GM10248 (cell line): ENCODE measurements at regions not wholly inside any gene's neighbourhood (a gene's known extent, or its start where the extent isn't known, plus 50 kb on each side); places are given as distances from the start of the nearest gene placed in this dataset.
"Not testable (repeated sequence)": the region's sequence is repeated elsewhere in the genome, so short reads cannot be mapped to it uniquely, and the experiment has no call there.

Experiments used
- CTCF ChIA-PET: fragments of 300-600 bp; sonication (Branson Sonifier 250); formaldehyde crosslinking; extraction: SDS; loops from one replicate; lab custom pipeline; 2021; ENCODE audit warnings: antibody characterized with exemption; lab: Yijun Ruan, JAX
- POLR2A ChIA-PET: fragments of 350-650 bp; sonication (Branson Sonifier 250); formaldehyde crosslinking; extraction: SDS; loops from one replicate; lab custom pipeline; 2020; ENCODE audit warnings: antibody characterized with exemption; lab: Yijun Ruan, JAX
- DNase-seq: peaks from one replicate; pipeline ENCODE4 v3.0.0; 2012; ENCODE audit errors: extremely low spot score
- CTCF ChIP-seq: IDR thresholded peaks from 2 replicates; pipeline ENCODE4 v1.5.1; 2012; ENCODE audit warnings: mild to moderate bottlenecking, low read depth; ENCODE audit errors: extremely low read depth, missing control alignments, control extremely low read depth

- ChIA-PET POLR2A (no interaction called here), CTCF (interaction anchor here (1.0 kb wide), 1 partner anchor 12 kb away, joined by 3 read pairs; no protein-coding TSS in a partner anchor)
- DNase-seq, result no peak
- no peak for TF ChIP-seq CTCF
These were observed 74.7 kb downstream of the LPAR4 start for GRCh38 chrX:78822157-78822690.

- ChIA-PET CTCF (no interaction called here), POLR2A (no interaction called here)
- peak; percentile 6 for DNase-seq
- TF ChIP-seq CTCF, result no peak
These were observed 84.0 kb downstream of the LPAR4 start for GRCh38 chrX:78831523-78831922.

- DNase-seq, result no peak
- POLR2A ChIA-PET, result no interaction called here
- CTCF ChIA-PET, result no interaction called here
- TF ChIP-seq CTCF, result no peak
These were observed 91.2 kb downstream of the LPAR4 start for GRCh38 chrX:78838709-78839108.

- TF ChIP-seq CTCF, result no peak
- CTCF ChIA-PET, result no interaction called here
These were observed 92.2 kb downstream of the LPAR4 start for GRCh38 chrX:78839711-78840110.

GRCh38 chrX:78844218-78844617 lies 96.7 kb downstream of the LPAR4 start:
- POLR2A ChIA-PET, DNase-seq, CTCF ChIA-PET: not testable (repeated sequence)

More at GRCh38 chrX:78839711-78840110, 92.2 kb downstream of the LPAR4 start:
- POLR2A ChIA-PET, result no interaction called here
- no peak for DNase-seq

GRCh38 chrX:78881248-78881647 lies 63.9 kb upstream of the P2RY10 start:
- CTCF ChIA-PET, DNase-seq, POLR2A ChIA-PET: not testable (repeated sequence)

- TF ChIP-seq CTCF, result peak; percentile 30
- ChIA-PET CTCF (interaction anchor here (1.0 to 1.6 kb wide), 2 partner anchors 10 to 17 kb away, joined by 3 to 4 read pairs; no protein-coding TSS in a partner anchor), POLR2A (no interaction called here)
- peak; percentile 20 for DNase-seq
These were observed 58.6 kb upstream of the P2RY10 start for GRCh38 chrX:78886550-78886949.
